ENCODE measurements at regions not wholly inside any gene's neighbourhood (a gene's known extent, or its start where the extent isn't known, plus 50 kb on each side); places are given as distances from the start of the nearest gene placed in this dataset.

GRCh38 chrX:140318296-140318695 lies 186.6 kb downstream of the SOX3 start:
- no peak for DNase-seq (ENCODE audit: low spot score in 2 of 2)
- TF ChIP-seq CTCF (IDR thresholded peaks at IDR 0.05) (no peak), POLR2A (IDR thresholded peaks at IDR 0.05) (no peak)
- no peak overlapping the region for H3K4me3 ChIP-seq (ENCODE audit: low read depth, poor library complexity, severe bottlenecking)
- intact Hi-C loops (cut with DNase I; ENCODE audit: low total_unique reads), result no loop called here
- 65 to 67% methylated on average over 4 of the region's 4 CpGs for WGBS, 2 donors

- WGBS, 2 donors, result 57 to 62% methylated on average over 2 of the region's 2 CpGs
- TF ChIP-seq CTCF (IDR thresholded peaks at IDR 0.05) (no peak), POLR2A (IDR thresholded peaks at IDR 0.05) (no peak)
- DNase-seq (ENCODE audit: low spot score in 2 of 2), result no peak
- H3K4me3 ChIP-seq (ENCODE audit: low read depth, poor library complexity, severe bottlenecking), result no peak overlapping the region
- intact Hi-C loops (cut with DNase I; ENCODE audit: low total_unique reads), result no loop called here
Measured at GRCh38 chrX:140317462-140317861, 187.4 kb downstream of the SOX3 start.

- intact Hi-C loops (cut with DNase I; ENCODE audit: low total_unique reads), result no loop called here
- WGBS, 2 donors, result 70 to 74% methylated on average over 11 of the region's 11 CpGs
- no peak overlapping the region for H3K4me3 ChIP-seq (ENCODE audit: low read depth, poor library complexity, severe bottlenecking)
- TF ChIP-seq CTCF (IDR thresholded peaks at IDR 0.05) (no peak), POLR2A (IDR thresholded peaks at IDR 0.05) (no peak)
- no peak for DNase-seq (ENCODE audit: low spot score in 2 of 2)
Measured at GRCh38 chrX:140298960-140299825, 205.7 kb downstream of the SOX3 start.

- DNase-seq (ENCODE audit: low spot score in 2 of 2), result no peak
- intact Hi-C loops (cut with DNase I; ENCODE audit: low total_unique reads), result no loop called here
- 70 to 74% methylated on average over 1 of the region's 1 CpG for WGBS, 2 donors
- TF ChIP-seq POLR2A (IDR thresholded peaks at IDR 0.05) (no peak), CTCF (IDR thresholded peaks at IDR 0.05) (no peak)
- no peak overlapping the region for H3K4me3 ChIP-seq (ENCODE audit: low read depth, poor library complexity, severe bottlenecking)
Measured at GRCh38 chrX:140297273-140297672, 207.6 kb downstream of the SOX3 start.

GRCh38 chrX:140292961-140293360 lies 211.9 kb downstream of the SOX3 start:
- DNase-seq (ENCODE audit: low spot score in 2 of 2), result no peak
- TF ChIP-seq POLR2A (IDR thresholded peaks at IDR 0.05) (no peak), CTCF (IDR thresholded peaks at IDR 0.05) (no peak)
- intact Hi-C loops (cut with DNase I; ENCODE audit: low total_unique reads), result no loop called here
- no peak overlapping the region for H3K4me3 ChIP-seq (ENCODE audit: low read depth, poor library complexity, severe bottlenecking)
- 32 to 42% methylated on average over 1 of the region's 1 CpG for WGBS, 2 donors

- WGBS, 2 donors, result 33 to 50% methylated on average over 2 of the region's 2 CpGs
- intact Hi-C loops (cut with DNase I; ENCODE audit: low total_unique reads), result no loop called here
- TF ChIP-seq CTCF (IDR thresholded peaks at IDR 0.05) (no peak), POLR2A (IDR thresholded peaks at IDR 0.05) (no peak)
Measured at GRCh38 chrX:140292188-140292587, 212.7 kb downstream of the SOX3 start.

More at GRCh38 chrX:140292188-140292587, 212.7 kb downstream of the SOX3 start:
- DNase-seq (ENCODE audit: low spot score in 2 of 2), result no peak
- H3K4me3 ChIP-seq (ENCODE audit: low read depth, poor library complexity, severe bottlenecking), result no peak overlapping the region

Data from lower leg skin (tissue), 4 donors.